H1 (cell line): ENCODE measurements at regions not wholly inside any gene's neighbourhood (a gene's known extent, or its start where the extent isn't known, plus 50 kb on each side); places are given as distances from the start of the nearest gene placed in this dataset.

Experiments
- CTCF ChIA-PET: fragments of 300-600 bp; sonication (Branson Sonifier 250); formaldehyde crosslinking; loops from one replicate; lab custom pipeline; 2021; ENCODE audit not compliant: partially characterized antibody; lab: Charles Lee
- POLR2A ChIA-PET: fragments of 300-600 bp; sonication (Branson Sonifier 250); formaldehyde crosslinking; loops from one replicate; lab custom pipeline; 2021; ENCODE audit warnings: inconsistent platforms; ENCODE audit not compliant: partially characterized antibody; lab: Charles Lee
- DNase-seq, 2 experiments: peaks; one replicate each; pipeline versions ENCODE4 v3.0.0 to v3.0.0-alpha.2; 2010 to 2022; ENCODE audit warnings: low spot score in 2 of 2, low read depth in 1 of 2, mixed read lengths in 1 of 2
- FAIRE-seq: peaks from 2 replicates; lab custom pipeline; 2011; peaks lifted over from hg19 to GRCh38; lab: Jason Lieb, UNC
- H2AFZ ChIP-seq: 2 replicates; pipeline ENCODE4 v1.8.1; 2012; ENCODE audit warnings: low read length, inconsistent platforms
- H2AK5ac ChIP-seq: 2 replicates; pipeline ENCODE4 v1.6.1; 2013; ENCODE audit warnings: low read depth, low read length
- H2BK120ac ChIP-seq: replicated peaks from 2 replicates; pipeline ENCODE3; 2013; ENCODE audit warnings: low read depth, low read length, inconsistent platforms
- H2BK12ac ChIP-seq: 2 replicates; pipeline ENCODE4 v1.6.1; 2013; ENCODE audit warnings: low read depth, low read length
- H2BK15ac ChIP-seq: 2 replicates; pipeline ENCODE4 v1.6.1; 2013; ENCODE audit warnings: low read length
- H2BK20ac ChIP-seq: 2 replicates; pipeline ENCODE4 v1.6.1; 2013; ENCODE audit warnings: low read length
- H2BK5ac ChIP-seq: 2 replicates; pipeline ENCODE4 v1.6.1; 2013; ENCODE audit warnings: low read depth, low read length
- H3K14ac ChIP-seq: 2 replicates; pipeline ENCODE4 v1.6.1; 2013; ENCODE audit warnings: inconsistent platforms; ENCODE audit not compliant: insufficient read length
- H3K18ac ChIP-seq: 2 replicates; pipeline ENCODE4 v1.6.1; 2013; ENCODE audit warnings: low read length; ENCODE audit errors: extremely low read depth
- H3K23ac ChIP-seq: 2 replicates; pipeline ENCODE4 v1.6.1; 2013; ENCODE audit warnings: inconsistent platforms; ENCODE audit not compliant: insufficient read length
- H3K23me2 ChIP-seq: 2 replicates; pipeline ENCODE4 v1.6.1; 2013; ENCODE audit warnings: low read depth, low read length
- H3K27ac ChIP-seq: 2 replicates; pipeline ENCODE4 v1.6.1; 2011; ENCODE audit warnings: low read depth, low read length, inconsistent platforms
- H3K27me3 ChIP-seq, 4 experiments: replicated peaks in 1 of 4; 1 replicate in 1 of 4; 2 replicates in 3 of 4; pipeline versions ENCODE4 v1.6.1 to v1.8.1; 2011 to 2013; ENCODE audit warnings: low read length in 3 of 4, mild to moderate bottlenecking in 3 of 4, inconsistent platforms in 2 of 4, mixed read lengths in 2 of 4, moderate library complexity in 1 of 4; ENCODE audit not compliant: control insufficient read depth in 3 of 4, insufficient read depth in 3 of 4; ENCODE audit errors: extremely low read depth in 1 of 4
- H3K36me3 ChIP-seq, 4 experiments: 2 replicates each; pipeline versions ENCODE4 v1.6.1 to v1.8.1; 2011 to 2013; ENCODE audit warnings: mild to moderate bottlenecking in 4 of 4, low read length in 3 of 4, moderate library complexity in 2 of 4, control low read depth in 1 of 4, inconsistent platforms in 1 of 4; ENCODE audit not compliant: insufficient read depth in 4 of 4, control insufficient read depth in 2 of 4
- H3K4ac ChIP-seq: replicated peaks from 2 replicates; pipeline ENCODE3; 2013; ENCODE audit warnings: low read length, low read depth, mixed read lengths, inconsistent platforms; ENCODE audit not compliant: insufficient read length
- H3K4me1 ChIP-seq, 4 experiments: replicated peaks in 1 of 4; 1 replicate in 1 of 4; 2 replicates in 3 of 4; pipeline versions ENCODE4 v1.6.1 to v1.8.1; 2011 to 2013; ENCODE audit warnings: low read length in 3 of 4, inconsistent platforms in 2 of 4, mixed read lengths in 1 of 4; ENCODE audit not compliant: insufficient read depth in 4 of 4, control insufficient read depth in 3 of 4
- H3K4me2 ChIP-seq, 2 experiments: 2 replicates each; pipeline versions ENCODE4 v1.6.1 to v1.8.1; 2011 to 2013; ENCODE audit warnings: low read depth in 2 of 2, low read length in 2 of 2, control low read depth in 1 of 2, inconsistent platforms in 1 of 2, mild to moderate bottlenecking in 1 of 2; ENCODE audit not compliant: insufficient read depth in 1 of 2
- H3K4me3 ChIP-seq, 4 experiments: fragments of 200-600, 300-600 bp in 1 of 4; sonication (generic), shearing (Covaris generic), sonication (Bioruptor Twin) in 1 of 4; 2 replicates each; pipeline versions ENCODE4 v1.5.1 to v1.8.1; 2011 to 2016; ENCODE audit warnings: low read length in 4 of 4, low read depth in 3 of 4, control low read depth in 2 of 4, inconsistent platforms in 2 of 4, mild to moderate bottlenecking in 2 of 4, mixed read lengths in 1 of 4, moderate library complexity in 1 of 4; ENCODE audit not compliant: insufficient read depth in 2 of 4; ENCODE audit errors: extremely low read depth in 1 of 4
- H3K56ac ChIP-seq: replicated peaks from 2 replicates; pipeline ENCODE3; 2013; ENCODE audit warnings: low read depth, mild to moderate bottlenecking, mixed read lengths, low read length, inconsistent platforms; ENCODE audit not compliant: insufficient read length
- H3K79me1 ChIP-seq: 2 replicates; pipeline ENCODE4 v1.6.1; 2013; ENCODE audit warnings: low read depth, low read length, control low read depth
- H3K79me2 ChIP-seq, 2 experiments: 2 replicates each; pipeline versions ENCODE4 v1.6.1 to v1.8.1; 2012 to 2013; ENCODE audit warnings: low read length in 2 of 2, mild to moderate bottlenecking in 2 of 2, inconsistent platforms in 1 of 2; ENCODE audit not compliant: insufficient read depth in 2 of 2, control insufficient read depth in 1 of 2
- H3K9ac ChIP-seq, 4 experiments: replicated peaks in 1 of 4; 1 replicate in 1 of 4; 2 replicates in 3 of 4; pipeline versions ENCODE4 v1.6.1 to v1.8.1; 2011 to 2013; ENCODE audit warnings: low read depth in 3 of 4, low read length in 3 of 4, control low read depth in 2 of 4, mild to moderate bottlenecking in 2 of 4, moderate library complexity in 2 of 4, inconsistent platforms in 1 of 4; ENCODE audit errors: extremely low read depth in 1 of 4
- H3K9me3 ChIP-seq, 2 experiments: 2 replicates each; pipeline versions ENCODE4 v1.6.1 to v1.8.1; 2012 to 2013; ENCODE audit warnings: mild to moderate bottlenecking in 2 of 2, moderate library complexity in 2 of 2, control low read depth in 1 of 2, inconsistent platforms in 1 of 2, low read depth in 1 of 2, low read length in 1 of 2, mixed read lengths in 1 of 2; ENCODE audit not compliant: insufficient read depth in 2 of 2
- H4K20me1 ChIP-seq, 2 experiments: replicated peaks in 1 of 2; 2 replicates each; pipeline versions ENCODE3 to v1.8.1; 2011 to 2013; ENCODE audit warnings: inconsistent platforms in 2 of 2, low read length in 2 of 2, mild to moderate bottlenecking in 1 of 2; ENCODE audit not compliant: insufficient read depth in 2 of 2, control insufficient read depth in 1 of 2
- H4K5ac ChIP-seq: 2 replicates; pipeline ENCODE4 v1.6.1; 2013; ENCODE audit warnings: low read length, low read depth, mixed read lengths, inconsistent platforms; ENCODE audit not compliant: insufficient read length
- H4K8ac ChIP-seq: 2 replicates; pipeline ENCODE4 v1.8.0; 2013; ENCODE audit warnings: mild to moderate bottlenecking, moderate library complexity, low read length, inconsistent platforms; ENCODE audit not compliant: insufficient read depth; ENCODE audit errors: extremely low read depth
- H4K91ac ChIP-seq: replicated peaks from 2 replicates; pipeline ENCODE3; 2013; ENCODE audit warnings: low read length, mixed read lengths, inconsistent platforms; ENCODE audit not compliant: insufficient read length
- BCL11A ChIP-seq, 2 experiments: IDR thresholded peaks; one replicate each; pipeline ENCODE4 v1.6.1; 2011; ENCODE audit warnings: low read depth in 2 of 2, low read length in 2 of 2, mild to moderate bottlenecking in 2 of 2
- CHD1 ChIP-seq: IDR thresholded peaks from 2 replicates; pipeline ENCODE4 v1.6.1; 2012; ENCODE audit warnings: low read depth, low read length, improper control_type of control experiment
- EGR1 ChIP-seq: IDR thresholded peaks from 2 replicates; pipeline ENCODE4 v1.6.1; 2011; ENCODE audit warnings: low read depth, low read length, borderline replicate concordance
- EZH2 ChIP-seq: fragments of 200-600 bp; sonication (generic); IDR thresholded peaks from 2 replicates; pipeline ENCODE4 v1.7.1; 2012; ENCODE audit warnings: low read depth, mild to moderate bottlenecking, moderate library complexity, low read length, inconsistent platforms; ENCODE audit not compliant: severe bottlenecking
- GTF2F1 ChIP-seq: IDR thresholded peaks from 2 replicates; pipeline ENCODE4 v1.6.1; 2012; ENCODE audit warnings: low read depth, low read length, improper control_type of control experiment, borderline replicate concordance
- JUN ChIP-seq: IDR thresholded peaks from 2 replicates; pipeline ENCODE4 v1.6.1; 2011; ENCODE audit warnings: low read depth, mild to moderate bottlenecking, improper control_type of control experiment, low read length
- MAX ChIP-seq: IDR thresholded peaks from 2 replicates; pipeline ENCODE4 v1.6.1; 2012; ENCODE audit warnings: inconsistent platforms
- NANOG ChIP-seq: IDR thresholded peaks from 2 replicates; pipeline ENCODE4 v1.6.1; 2011; ENCODE audit warnings: low read length, low read depth, mild to moderate bottlenecking, inconsistent platforms; ENCODE audit not compliant: insufficient read depth, poor library complexity, severe bottlenecking
- POLR2A ChIP-seq, 2 experiments: IDR thresholded peaks; 1 replicate in 1 of 2; 2 replicates in 1 of 2; pipeline ENCODE4 v1.6.1; 2011; ENCODE audit warnings: low read depth in 2 of 2, low read length in 2 of 2, mild to moderate bottlenecking in 2 of 2; ENCODE audit errors: control extremely low read depth in 1 of 2
- RNF2 ChIP-seq: fragments of 200-900, 300-1000 bp; sonication (generic); IDR thresholded peaks from 2 replicates; pipeline ENCODE4 v1.7.1; 2016; ENCODE audit warnings: borderline replicate concordance, low read depth, mild to moderate bottlenecking, antibody characterized with exemption, low read length; ENCODE audit not compliant: poor library complexity, severe bottlenecking; ENCODE audit errors: missing control alignments
- SIRT6 ChIP-seq: IDR thresholded peaks from one replicate; pipeline ENCODE4 v1.7.1; 2012; ENCODE audit warnings: low read length, inconsistent platforms
- SP1 ChIP-seq: IDR thresholded peaks from 2 replicates; pipeline ENCODE4 v1.6.1; 2011; ENCODE audit warnings: low read depth, low read length
- TBP ChIP-seq: IDR thresholded peaks from 2 replicates; pipeline ENCODE4 v1.6.1; 2011; ENCODE audit warnings: low read depth, low read length, improper control_type of control experiment
- TCF12 ChIP-seq: IDR thresholded peaks from 2 replicates; pipeline ENCODE4 v1.6.1; 2011; ENCODE audit warnings: low read depth, mild to moderate bottlenecking, low read length
- TEAD4 ChIP-seq: IDR thresholded peaks from 2 replicates; pipeline ENCODE4 v1.6.1; 2012; ENCODE audit warnings: low read depth, low read length, inconsistent platforms, mixed read lengths
- WGBS, 2 experiments: shearing (Covaris generic) in 1 of 2; methylation state at CpG; one replicate each; pipeline versions ENCODE4 v1.1.6 to v1.1.7; 2013 to 2015; ENCODE audit warnings: low lambda C conversion rate in 2 of 2, mixed read lengths in 2 of 2, inconsistent platforms in 1 of 2, low coverage in 1 of 2, missing lambda C conversion rate in 1 of 2; ENCODE audit not compliant: insufficient replicate concordance in 2 of 2, insufficient coverage in 1 of 2, insufficient read length in 1 of 2; ENCODE audit errors: extremely low coverage in 1 of 2, missing lambda C conversion rate in 1 of 2; 5-methylcytosine and 5-hydroxymethylcytosine counted together

GRCh38 chr11:116364348-116364747 lies 408.4 kb downstream of the BUD13 start:
- Histone ChIP-seq H4K8ac (no peak overlapping the region), H4K20me1 (no peaks in the 10 kb centered on the region), H3K27ac (no peak overlapping the region), H2BK120ac (no peak overlapping the region), H4K91ac (no peak overlapping the region), H3K56ac (no peak overlapping the region), H3K79me2 (no peaks in the 10 kb centered on the region), H3K4me1 (peaks cover 6 to 11% (median 8%) of the 10 kb centered on the region in 4 experiments; a peak in 6 of 7 replicates), H2BK5ac (no peak overlapping the region), H3K23ac (no peak overlapping the region), H2BK20ac (no peak overlapping the region), H2BK12ac (no peak overlapping the region), H3K4me3 (no peak overlapping the region), H3K79me1 (peaks cover 3% of the 10 kb centered on the region; the same call in 1 of the 2 replicates), H3K23me2 (no peaks in the 10 kb centered on the region; the same call in none of the 2 replicates), H3K14ac (no peak overlapping the region), H4K5ac (no peak overlapping the region), H3K36me3 (0 out of 8 replicates have a peak, but pooled peaks cover 0 to 4% (median 0%) of the 10 kb centered on the region in 4 experiments), H2BK15ac (0 out of 2 replicates have a peak overlapping the region, but pooled peaks have one; percentile 34), H2AFZ (no peak overlapping the region), H3K4ac (no peak overlapping the region), H3K4me2 (no peak overlapping the region), H3K18ac (no peak overlapping the region), H2AK5ac (no peak overlapping the region), H3K27me3 (no peaks in the 10 kb centered on the region), H3K9ac (no peak overlapping the region), H3K9me3 (peaks cover 3 to 4% of the 10 kb centered on the region in 2 experiments; a peak in 2 of 4 replicates)
- POLR2A ChIA-PET, result no interaction called here
- FAIRE-seq, result no peak
- 84% methylated on average over 4 of the region's 4 CpGs; no CpG with 5 or more reads in 1 of the 2 experiments for WGBS, 2 experiments
- DNase-seq, result no peak
- CTCF ChIA-PET, result interaction anchor here (1.3 to 1.6 kb wide), 3 partner anchors 11 to 145 kb away, joined by 3 to 4 read pairs (median 4); no protein-coding TSS in a partner anchor
- TF ChIP-seq SP1, result no peak
- no peak for TF ChIP-seq CHD1
- no peak for TF ChIP-seq EZH2
- TF ChIP-seq SIRT6, result no peak
- no peak for TF ChIP-seq RNF2
- no peak for TF ChIP-seq TEAD4
- no peak for TF ChIP-seq POLR2A (IDR thresholded peaks at IDR 0.05; ENCODE audit: control extremely low read depth in 1 of 2, low read depth in 2 of 2, low read length in 2 of 2)
- TF ChIP-seq MAX, result no peak
- no peak for TF ChIP-seq EGR1
- no peak for TF ChIP-seq BCL11A (IDR thresholded peaks at IDR 0.05; ENCODE audit: low read depth in 2 of 2, low read length in 2 of 2)
- TF ChIP-seq GTF2F1, result no peak
- no peak for TF ChIP-seq JUN
- no peak for TF ChIP-seq TBP
- no peak for TF ChIP-seq NANOG
- TF ChIP-seq TCF12, result no peak
